GM10266 (cell line): ENCODE measurements at regions not wholly inside any gene's neighbourhood (a gene's known extent, or its start where the extent isn't known, plus 50 kb on each side); places are given as distances from the start of the nearest gene placed in this dataset.

Experiments used
- DNase-seq: peaks from one replicate; pipeline ENCODE4 v3.0.0; 2012; ENCODE audit errors: extremely low spot score
- CTCF ChIP-seq: IDR thresholded peaks from 2 replicates; pipeline ENCODE4 v1.5.1; 2012; ENCODE audit warnings: mild to moderate bottlenecking, low read depth; ENCODE audit not compliant: control insufficient read depth, insufficient read depth; ENCODE audit errors: missing control alignments

GRCh38 chr1:221904319-221904718 is 162.4 kb upstream of the DUSP10 start:
- TF ChIP-seq CTCF: no peak

DNA sequence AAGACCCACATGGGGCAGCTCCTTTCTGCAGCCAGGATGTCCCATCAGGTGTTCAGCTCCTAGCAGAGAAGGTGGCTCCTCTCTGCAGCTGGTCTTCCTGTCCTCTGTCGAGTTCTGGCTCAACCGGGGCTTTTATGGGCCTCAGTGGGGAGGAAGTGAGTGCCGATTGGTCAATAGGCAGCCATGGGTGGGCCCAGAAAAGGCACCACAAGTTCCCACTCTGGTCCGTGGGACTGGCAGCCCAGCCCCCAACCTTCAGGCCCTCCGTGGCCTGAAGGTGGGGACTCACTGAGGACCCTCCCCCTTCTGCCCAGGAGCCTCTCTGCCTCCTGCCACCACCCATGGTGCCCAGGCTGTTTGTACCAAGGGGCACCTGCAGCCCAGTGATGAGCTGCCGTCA is 161.7 kb upstream of the DUSP10 start:
- no peak for DNase-seq
- no peak for TF ChIP-seq CTCF

More at GRCh38 chr1:221904319-221904718, 162.4 kb upstream of the DUSP10 start:
- no peak for DNase-seq

DNA sequence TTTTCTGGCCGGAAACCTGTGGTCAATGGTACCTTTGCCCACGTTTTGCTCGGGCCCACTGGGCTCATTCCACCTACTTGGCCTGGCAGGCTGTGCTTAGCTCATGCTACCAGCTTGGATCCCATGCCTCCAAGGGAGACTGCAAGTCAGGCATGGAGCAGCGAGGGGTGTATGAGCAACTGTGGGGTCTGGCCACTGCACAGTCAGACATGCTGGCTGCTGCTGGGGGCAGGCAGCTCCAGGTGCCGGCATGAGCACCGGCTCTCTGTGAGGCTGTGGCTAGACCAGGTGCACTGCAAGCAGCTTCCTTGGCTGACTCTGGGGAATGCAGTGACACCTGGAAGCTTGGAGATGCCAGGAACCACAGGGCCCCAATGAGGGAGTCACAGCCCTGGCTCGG is 161.1 kb upstream of the DUSP10 start:
- TF ChIP-seq CTCF: no peak
- no peak for DNase-seq

DNA sequence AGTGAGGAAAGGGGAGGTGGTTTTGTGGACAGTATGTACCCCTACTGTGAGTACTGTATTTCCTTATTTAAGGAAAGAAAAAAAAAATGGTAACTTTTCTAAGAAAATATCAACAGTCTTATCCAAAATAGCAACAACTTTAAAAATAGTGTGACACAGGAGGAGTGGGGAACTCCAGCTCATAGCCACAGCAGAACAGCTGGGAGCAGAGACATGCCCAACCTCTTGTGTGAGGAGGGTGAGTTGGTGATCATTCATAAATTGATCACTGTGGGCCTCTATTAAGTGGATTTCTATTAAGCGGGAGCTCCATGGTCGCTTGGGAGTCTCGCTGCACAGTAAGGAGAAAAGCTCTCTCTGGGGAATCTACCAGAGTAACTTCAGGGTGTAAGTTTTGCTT is 158.8 kb upstream of the DUSP10 start:
- DNase-seq: no peak
- TF ChIP-seq CTCF: no peak

GRCh38 chr1:221897321-221897721 is 155.4 kb upstream of the DUSP10 start:
- no peak for TF ChIP-seq CTCF
- no peak for DNase-seq

GRCh38 chr1:221892301-221892830 is 150.5 kb upstream of the DUSP10 start:
- TF ChIP-seq CTCF: no peak
- no peak for DNase-seq

DNA sequence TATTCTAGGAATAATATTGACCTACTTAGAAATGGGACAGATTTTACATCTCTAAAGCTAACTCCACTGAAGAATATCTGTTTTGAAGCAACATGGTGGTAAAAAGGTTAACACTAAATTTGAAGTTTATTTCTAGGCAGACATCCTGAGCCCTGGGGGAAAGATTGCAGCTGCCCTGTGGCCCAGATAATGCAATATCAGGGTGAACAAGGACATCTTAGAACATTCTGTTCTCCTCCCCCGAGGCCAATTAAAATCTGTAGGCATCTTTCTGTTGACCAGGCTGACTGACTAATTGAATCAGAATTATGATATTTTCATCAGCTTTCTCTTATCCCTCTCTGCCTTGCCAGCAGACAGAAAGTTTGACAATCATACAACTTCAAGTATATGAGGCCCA is 149.8 kb upstream of the DUSP10 start:
- no peak for DNase-seq
- TF ChIP-seq CTCF: no peak
